ENCODE measurements at regions not wholly inside any gene's neighbourhood (a gene's known extent, or its start where the extent isn't known, plus 50 kb on each side); places are given as distances from the start of the nearest gene placed in this dataset.

GRCh38 chr5:89628876-89629635 is 746.1 kb upstream of the MEF2C start:
- Histone ChIP-seq H3K4me3 (no peak overlapping the region), H3K27ac (no peak overlapping the region)

- H3K4me3 ChIP-seq: no peak overlapping the region
- no peak overlapping the region for H3K27ac ChIP-seq
Observed at GRCh38 chr5:89615839-89616518, 733.0 kb upstream of the MEF2C start.

- H3K4me3 ChIP-seq: no peak overlapping the region
- H3K27ac ChIP-seq: no peak overlapping the region
Observed at GRCh38 chr5:89613222-89613956, 730.4 kb upstream of the MEF2C start.

- no peak overlapping the region for H3K27ac ChIP-seq
- no peak overlapping the region for H3K4me3 ChIP-seq
Observed at GRCh38 chr5:89606939-89607534, 724.1 kb upstream of the MEF2C start.

- no peak overlapping the region for H3K4me3 ChIP-seq
- H3K27ac ChIP-seq: no peak overlapping the region
Observed at GRCh38 chr5:89604342-89604741, 721.4 kb upstream of the MEF2C start.

- H3K4me3 ChIP-seq: no peak overlapping the region
- H3K27ac ChIP-seq: no peak overlapping the region
Observed at GRCh38 chr5:89601880-89602279, 718.9 kb upstream of the MEF2C start.

GRCh38 chr5:89597878-89598277 is 714.9 kb upstream of the MEF2C start:
- Histone ChIP-seq H3K27ac (no peak overlapping the region), H3K4me3 (no peak overlapping the region)

- no peak overlapping the region for H3K27ac ChIP-seq
Observed at GRCh38 chr5:89596821-89597220, 713.8 kb upstream of the MEF2C start.

GRCh38 chr5:89595056-89595455 is 712.1 kb upstream of the MEF2C start:
- H3K27ac ChIP-seq: no peak overlapping the region
- no peak overlapping the region for H3K4me3 ChIP-seq

More at GRCh38 chr5:89596821-89597220, 713.8 kb upstream of the MEF2C start:
- no peak overlapping the region for H3K4me3 ChIP-seq

- Histone ChIP-seq H3K4me3 (no peak overlapping the region), H3K27ac (no peak overlapping the region)
Observed at GRCh38 chr5:89584339-89584956, 701.5 kb upstream of the MEF2C start.

GRCh38 chr5:89583534-89583933 is 700.5 kb upstream of the MEF2C start:
- H3K4me3 ChIP-seq: no peak overlapping the region

GRCh38 chr5:89582768-89583339 is 699.9 kb upstream of the MEF2C start:
- Histone ChIP-seq H3K4me3 (no peak overlapping the region), H3K27ac (no peak overlapping the region)

More at GRCh38 chr5:89583534-89583933, 700.5 kb upstream of the MEF2C start:
- H3K27ac ChIP-seq: no peak overlapping the region

- H3K27ac ChIP-seq: no peak overlapping the region
- H3K4me3 ChIP-seq: no peak overlapping the region
Observed at GRCh38 chr5:89580976-89581375, 698.0 kb upstream of the MEF2C start.

GRCh38 chr5:89575319-89575718 is 692.3 kb upstream of the MEF2C start:
- H3K4me3 ChIP-seq: no peak overlapping the region
- no peak overlapping the region for H3K27ac ChIP-seq

- H3K4me3 ChIP-seq: no peak overlapping the region
- no peak overlapping the region for H3K27ac ChIP-seq
Observed at GRCh38 chr5:89573345-89573744, 690.4 kb upstream of the MEF2C start.

- no peak overlapping the region for H3K4me3 ChIP-seq
- H3K27ac ChIP-seq: no peak overlapping the region
Observed at GRCh38 chr5:89572696-89573095, 689.7 kb upstream of the MEF2C start.

GRCh38 chr5:89570557-89570956 is 687.6 kb upstream of the MEF2C start:
- Histone ChIP-seq H3K4me3 (no peak overlapping the region), H3K27ac (no peak overlapping the region)

- H3K4me3 ChIP-seq: no peak overlapping the region
- H3K27ac ChIP-seq: no peak overlapping the region
Observed at GRCh38 chr5:89566340-89566739, 683.4 kb upstream of the MEF2C start.

- H3K4me3 ChIP-seq: no peak overlapping the region
- H3K27ac ChIP-seq: no peak overlapping the region
Observed at GRCh38 chr5:89560696-89561095, 677.7 kb upstream of the MEF2C start.
